GM04503 (cell line): ENCODE measurements at regions not wholly inside any gene's neighbourhood (a gene's known extent, or its start where the extent isn't known, plus 50 kb on each side); places are given as distances from the start of the nearest gene placed in this dataset.

Source experiments
- DNase-seq: peaks from one replicate; pipeline ENCODE4 v3.0.0-alpha.2; 2012; ENCODE audit warnings: low read depth

DNA sequence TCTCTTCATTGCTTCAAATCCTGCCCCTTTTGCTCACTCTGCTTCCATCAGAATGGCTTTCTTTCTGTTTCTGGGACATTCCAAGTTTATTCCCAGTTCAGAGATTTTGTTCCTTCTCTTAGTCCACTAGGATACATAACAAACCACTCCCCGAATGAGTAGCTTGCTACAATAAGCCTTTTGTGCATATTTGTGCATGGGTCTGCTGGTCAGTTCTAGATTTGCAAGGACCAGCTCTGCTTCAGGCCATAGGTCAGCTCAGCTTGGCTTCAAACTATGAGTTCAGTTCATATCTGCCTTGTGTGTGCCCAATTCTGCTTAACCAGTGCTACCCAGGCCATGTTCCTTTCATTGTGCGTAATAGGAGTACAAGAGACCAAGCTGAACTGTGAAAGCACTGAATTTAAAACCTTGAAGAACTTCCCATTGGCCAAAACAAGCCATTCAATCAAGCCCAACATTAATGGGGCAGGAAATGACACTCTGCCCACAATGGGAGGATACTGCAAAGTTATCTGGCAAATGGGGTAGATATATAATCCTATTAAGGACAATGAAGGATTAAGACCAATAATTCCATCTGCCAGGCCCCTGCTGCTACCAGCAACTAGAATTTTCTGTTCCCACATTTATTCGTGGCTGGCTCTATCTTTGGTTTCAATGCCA is 328.8 kb downstream of the PRELID2 start:
- no peak for DNase-seq

- no peak for DNase-seq
Observed at GRCh38 chr5:145502906-145503305, 332.2 kb downstream of the PRELID2 start.

- no peak for DNase-seq
Observed at GRCh38 chr5:145500710-145501109, 334.4 kb downstream of the PRELID2 start.

GRCh38 chr5:145499483-145499882 is 335.7 kb downstream of the PRELID2 start:
- DNase-seq, result no peak

- DNase-seq, result no peak
Observed at GRCh38 chr5:145497052-145497451, 338.1 kb downstream of the PRELID2 start.

DNA sequence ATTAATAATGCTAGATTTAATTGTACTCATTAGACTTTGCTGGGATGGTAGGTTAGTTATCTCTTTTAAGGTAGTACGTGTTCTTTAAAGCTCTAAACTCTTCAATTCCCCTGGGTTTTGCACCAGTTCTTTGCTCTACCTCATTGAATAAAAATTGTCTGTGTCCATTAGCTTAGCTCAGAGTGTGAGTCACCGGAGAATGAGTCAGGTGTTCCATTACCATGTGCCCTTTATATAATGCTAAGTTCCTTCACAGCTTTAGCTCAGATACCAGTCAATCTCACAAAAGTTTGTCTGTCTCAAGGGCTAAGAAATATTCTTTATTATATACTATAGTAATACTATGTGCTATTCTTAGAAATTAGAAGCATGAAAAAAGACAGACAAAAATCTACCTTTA is 339.4 kb downstream of the PRELID2 start:
- no peak for DNase-seq

- no peak for DNase-seq
Observed at GRCh38 chr5:145495196-145495595, 339.9 kb downstream of the PRELID2 start.

- no peak for DNase-seq
Observed at GRCh38 chr5:145493435-145493834, 341.7 kb downstream of the PRELID2 start.

GRCh38 chr5:145489516-145489915 is 345.6 kb downstream of the PRELID2 start:
- DNase-seq, result no peak

DNA sequence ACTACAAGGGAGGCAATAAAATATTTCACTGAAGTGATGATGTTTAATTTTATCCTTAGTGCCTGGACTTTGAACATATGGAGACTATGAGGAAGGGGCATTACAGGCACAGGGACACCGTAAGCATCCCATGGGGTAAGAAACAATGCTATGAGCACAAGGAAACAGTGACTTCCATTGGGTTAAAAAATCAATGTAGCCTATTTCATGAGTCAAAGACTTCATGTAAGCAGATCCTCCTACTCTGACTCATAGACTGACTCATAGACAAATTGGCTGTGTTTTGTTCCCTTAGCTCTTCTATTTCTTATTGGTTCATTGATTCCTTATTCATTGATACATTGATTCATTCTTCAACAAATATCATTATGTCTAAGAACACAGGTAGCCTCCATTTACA is 351.0 kb downstream of the PRELID2 start:
- DNase-seq, result no peak

GRCh38 chr5:145483212-145483611 is 351.9 kb downstream of the PRELID2 start:
- DNase-seq, result no peak

DNA sequence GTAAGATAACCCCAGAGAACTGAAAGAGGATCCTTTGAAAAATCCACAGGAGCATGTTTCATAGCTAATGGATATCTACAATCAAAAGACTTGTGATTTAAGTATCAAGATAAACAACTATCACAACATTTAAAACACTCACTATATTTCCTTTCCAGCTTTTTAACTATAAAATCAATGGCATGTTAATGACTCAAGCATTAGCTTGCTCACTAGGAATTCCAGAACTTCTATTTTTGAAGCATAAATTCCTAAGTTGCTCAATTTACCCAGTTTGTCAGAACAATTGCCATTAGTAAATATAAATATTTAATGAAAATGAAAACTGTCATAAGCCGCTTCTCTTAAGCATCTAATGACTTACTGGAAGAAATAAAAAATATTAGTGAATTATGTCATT is 355.3 kb downstream of the PRELID2 start:
- DNase-seq, result no peak

DNA sequence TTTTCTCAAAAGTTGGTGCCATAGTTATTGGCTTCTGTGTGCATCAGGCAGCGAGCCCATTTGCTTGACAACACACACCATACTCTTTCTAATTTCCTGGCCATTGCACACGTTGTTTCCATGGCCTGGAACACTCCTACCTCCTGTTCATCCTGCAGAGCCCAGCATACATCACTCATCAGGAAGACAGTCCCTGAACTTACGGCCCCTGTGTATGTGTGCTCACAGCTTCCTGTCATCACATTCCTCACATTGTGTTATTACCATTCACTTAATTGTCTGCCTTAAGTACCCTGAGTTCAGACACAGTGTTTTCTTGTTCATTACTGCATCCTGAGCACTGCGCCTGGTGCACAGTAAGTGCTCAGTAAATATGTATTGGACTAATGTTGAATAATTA is 355.9 kb downstream of the PRELID2 start:
- no peak for DNase-seq

- no peak for DNase-seq
Observed at GRCh38 chr5:145478651-145479050, 356.5 kb downstream of the PRELID2 start.

DNA sequence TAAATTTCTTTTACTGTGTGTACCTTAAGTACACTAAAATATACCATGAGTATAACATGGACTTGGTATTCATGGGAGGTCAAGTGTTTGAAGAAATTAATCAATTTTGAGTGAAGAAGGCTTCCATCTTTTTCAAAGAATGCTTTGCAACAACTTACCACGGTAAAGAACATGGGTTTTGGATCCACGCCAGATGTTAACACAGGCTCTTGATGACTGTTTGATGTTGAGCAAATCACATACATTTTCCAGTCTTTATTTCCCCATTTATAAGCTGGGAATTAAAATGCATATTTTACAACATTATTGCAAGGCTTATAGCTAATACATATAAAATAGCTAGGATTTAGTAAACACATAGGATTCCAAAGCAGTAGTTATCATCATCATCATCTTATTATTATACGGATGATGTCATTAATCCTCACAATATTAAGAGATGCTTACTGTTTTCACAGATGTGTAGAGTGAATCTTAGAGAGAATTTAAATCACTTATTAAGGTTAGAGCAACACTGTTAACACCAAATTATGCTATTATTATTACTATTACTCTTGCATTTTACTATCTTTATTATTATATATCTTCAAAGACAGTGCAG is 362.0 kb downstream of the PRELID2 start:
- DNase-seq, result no peak

DNA sequence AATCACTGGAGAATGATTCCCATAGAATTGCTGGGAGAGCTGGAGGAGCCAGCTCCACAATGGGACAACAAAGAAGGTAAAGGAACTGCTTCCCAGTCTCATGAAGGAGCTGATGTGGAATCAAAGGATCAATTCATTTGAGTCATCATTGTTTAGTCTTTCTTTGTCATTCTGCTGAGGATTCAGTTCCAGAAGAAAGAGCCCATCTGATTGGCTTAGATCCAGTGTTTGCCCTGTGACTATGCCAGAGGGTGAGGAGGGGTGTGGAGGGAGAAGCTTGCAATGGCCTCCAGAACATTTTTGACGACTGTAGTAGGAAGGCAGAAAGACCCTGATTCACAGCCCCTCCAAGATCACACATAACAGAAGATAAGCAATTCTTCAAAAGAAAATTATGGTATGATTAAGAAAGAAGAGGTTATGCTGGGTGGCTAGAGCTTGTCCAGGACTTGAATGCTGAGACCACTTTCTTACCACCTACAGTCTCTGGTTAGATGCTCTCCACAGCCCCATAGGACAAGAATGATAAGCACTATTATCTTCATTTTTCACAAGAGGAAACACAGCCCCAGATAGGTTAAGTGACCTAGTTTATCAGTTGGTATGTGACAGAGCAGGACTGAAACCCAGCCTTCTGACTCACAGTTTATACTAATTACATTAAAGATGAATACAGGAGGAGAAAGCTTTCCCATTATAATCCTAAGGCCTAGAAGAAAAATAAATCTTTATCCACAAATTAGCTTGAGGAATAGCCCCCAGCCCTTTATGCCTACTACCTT is 363.1 kb downstream of the PRELID2 start:
- no peak for DNase-seq

DNA sequence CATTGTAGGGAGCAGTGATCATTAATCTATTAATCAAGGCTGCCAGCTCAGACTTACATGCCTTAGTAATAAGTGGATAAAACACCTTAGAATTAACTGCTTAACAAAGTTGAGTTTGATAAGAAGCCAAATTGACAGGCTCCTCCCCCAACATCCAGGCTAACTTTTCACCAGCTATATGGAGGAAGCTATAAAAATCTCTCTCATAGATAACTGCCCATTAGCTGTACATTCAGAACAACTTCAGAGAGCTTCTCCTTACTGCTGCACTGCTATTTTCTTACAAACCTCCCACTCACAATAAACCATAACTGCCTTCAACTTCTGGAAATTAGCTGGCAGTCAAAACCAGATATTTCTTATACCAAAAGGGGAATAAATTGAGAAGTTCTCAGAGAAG is 364.1 kb downstream of the PRELID2 start:
- DNase-seq, result no peak

- DNase-seq, result no peak
Observed at GRCh38 chr5:145470396-145470979, 364.7 kb downstream of the PRELID2 start.

DNA sequence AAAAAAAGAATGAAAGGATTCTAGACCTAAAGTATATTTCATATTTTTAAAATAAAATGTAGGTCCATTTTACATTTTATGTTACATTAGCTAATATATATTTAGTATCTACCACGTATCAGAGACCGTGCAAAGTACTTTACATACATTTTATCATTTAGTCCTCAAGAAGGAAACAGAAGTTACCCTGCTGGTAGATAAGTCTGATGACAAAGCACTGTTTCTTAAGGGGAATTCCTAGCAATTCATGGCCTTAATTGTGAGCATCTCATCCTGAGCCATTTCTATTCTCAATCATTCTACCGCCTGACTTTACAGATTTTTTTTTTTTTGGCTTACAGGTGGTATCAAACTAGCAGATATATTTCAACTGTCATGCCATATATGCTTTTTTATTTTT is 367.7 kb downstream of the PRELID2 start:
- no peak for DNase-seq

- DNase-seq, result no peak
Observed at GRCh38 chr5:145466533-145466932, 368.6 kb downstream of the PRELID2 start.

DNA sequence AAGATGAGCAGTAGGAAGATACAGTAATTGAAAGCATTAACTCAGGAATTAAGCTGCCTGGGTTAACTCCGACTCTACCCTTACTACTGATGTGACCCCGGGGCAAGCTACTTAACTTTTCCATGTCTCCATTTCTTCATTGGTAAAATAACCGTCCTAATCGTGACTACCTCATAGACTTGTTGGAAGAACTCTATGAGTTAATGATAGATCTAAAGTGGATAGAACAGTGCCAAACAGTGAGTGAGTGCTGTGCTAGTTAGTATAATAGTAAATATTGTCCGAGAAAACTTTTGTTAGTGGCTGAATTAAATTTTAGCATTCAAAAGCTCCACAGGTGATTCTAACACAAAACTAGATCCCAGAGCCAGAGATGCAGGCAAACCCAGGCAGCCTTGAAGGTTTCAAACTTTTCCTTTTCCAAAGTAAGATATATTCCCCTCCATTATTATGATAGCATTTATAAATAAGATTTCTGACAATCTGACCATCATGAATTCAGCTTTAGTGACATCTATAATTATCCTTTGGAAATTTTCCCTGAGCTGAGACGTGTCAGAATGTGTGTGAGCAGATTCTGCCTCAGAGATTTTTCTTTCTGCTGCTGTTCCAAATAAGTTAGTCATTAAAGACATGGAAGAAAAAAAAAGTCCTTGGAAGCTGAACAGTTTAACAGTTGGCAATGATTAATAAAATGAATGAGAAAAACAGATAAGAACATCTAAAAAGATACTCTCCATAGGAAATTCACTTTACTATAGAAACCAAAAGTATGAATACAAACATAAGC is 369.5 kb downstream of the PRELID2 start:
- DNase-seq, result no peak

DNA sequence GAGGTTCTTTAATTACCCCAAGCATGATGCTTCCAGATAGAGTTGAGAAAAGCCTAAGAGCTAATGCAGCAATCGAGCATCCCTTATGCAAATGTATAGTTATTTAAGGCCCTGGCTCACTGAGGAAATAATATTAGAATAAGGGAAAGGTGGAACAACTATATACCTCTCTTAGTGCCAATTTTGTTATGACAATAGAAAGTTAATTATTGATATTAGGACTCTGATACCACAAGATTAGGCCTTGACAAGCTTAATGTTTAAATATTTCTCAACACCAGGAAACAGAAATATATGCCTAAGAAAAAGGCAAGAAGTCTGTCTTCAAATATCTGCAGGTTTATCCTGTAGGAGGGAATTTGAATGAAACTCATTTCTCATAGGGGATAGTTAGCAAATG is 371.0 kb downstream of the PRELID2 start:
- DNase-seq, result no peak
